Bone marrow (tissue), 2 donors: ENCODE measurements at regions not wholly inside any gene's neighbourhood (a gene's known extent, or its start where the extent isn't known, plus 50 kb on each side); places are given as distances from the start of the nearest gene placed in this dataset.
A peak's percentile ranks its signal among the peaks of the same experiment; 100 is the strongest.
"Not testable (repeated sequence)": the region's sequence is repeated elsewhere in the genome, so short reads cannot be mapped to it uniquely, and the experiment has no call there.

ENCODE experiments used
- DNase-seq, 2 donors: peaks; one replicate each; lab custom pipeline; 2025; lab: John Stamatoyannopoulos, UW

DNA sequence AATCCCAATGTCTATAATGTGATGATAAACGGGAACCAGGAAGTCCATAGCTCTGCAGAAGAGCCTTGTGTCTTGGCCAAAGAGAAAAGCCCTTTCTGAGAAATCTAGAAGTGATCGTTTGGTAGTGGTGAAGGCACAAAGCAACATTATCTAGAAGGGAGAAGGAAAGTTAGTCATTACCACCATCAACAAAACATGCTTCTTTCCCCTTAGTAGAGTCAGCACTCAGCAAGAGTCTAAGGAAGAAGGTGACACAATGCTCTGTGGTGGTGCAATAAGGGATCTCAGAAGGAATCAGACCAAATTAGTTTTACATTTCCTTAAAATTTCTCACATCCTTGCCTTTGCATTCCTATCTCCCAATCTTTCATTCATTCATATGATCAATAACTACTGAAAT is 134.4 kb upstream of the PRDX6 start:
- no peak for DNase-seq

DNA sequence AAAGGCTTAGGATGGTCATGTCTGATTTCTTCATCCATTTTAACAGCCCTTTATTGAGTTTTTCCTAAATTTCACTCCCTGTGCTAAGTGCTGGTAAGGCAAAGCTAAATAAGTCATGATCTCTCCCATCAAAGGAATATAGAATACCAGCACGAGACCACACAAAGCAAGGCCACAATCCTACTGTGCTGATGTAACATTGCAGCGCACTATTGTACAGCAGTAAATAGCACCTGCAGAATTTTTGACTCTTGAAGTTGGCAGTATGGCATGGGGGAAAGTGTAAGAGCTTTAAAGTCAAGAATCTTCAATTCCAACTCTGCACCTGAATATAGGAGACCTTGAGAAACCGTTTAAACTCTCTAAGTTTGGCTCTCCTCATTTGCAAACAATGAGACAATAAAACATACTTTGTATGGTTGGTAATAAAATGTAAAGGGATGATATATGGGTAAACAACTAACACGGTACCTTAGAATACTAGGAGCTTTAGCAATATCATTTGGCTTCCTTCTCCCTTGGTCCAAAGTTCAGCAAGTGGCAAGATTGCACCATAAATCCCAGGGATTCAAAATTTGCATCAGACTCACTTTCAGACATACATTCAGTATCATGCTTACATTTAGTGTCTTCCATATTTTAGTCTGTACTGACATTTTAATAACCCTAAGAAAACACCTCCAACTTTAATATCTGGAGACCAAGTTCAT is 132.9 kb upstream of the PRDX6 start:
- no peak for DNase-seq

DNA sequence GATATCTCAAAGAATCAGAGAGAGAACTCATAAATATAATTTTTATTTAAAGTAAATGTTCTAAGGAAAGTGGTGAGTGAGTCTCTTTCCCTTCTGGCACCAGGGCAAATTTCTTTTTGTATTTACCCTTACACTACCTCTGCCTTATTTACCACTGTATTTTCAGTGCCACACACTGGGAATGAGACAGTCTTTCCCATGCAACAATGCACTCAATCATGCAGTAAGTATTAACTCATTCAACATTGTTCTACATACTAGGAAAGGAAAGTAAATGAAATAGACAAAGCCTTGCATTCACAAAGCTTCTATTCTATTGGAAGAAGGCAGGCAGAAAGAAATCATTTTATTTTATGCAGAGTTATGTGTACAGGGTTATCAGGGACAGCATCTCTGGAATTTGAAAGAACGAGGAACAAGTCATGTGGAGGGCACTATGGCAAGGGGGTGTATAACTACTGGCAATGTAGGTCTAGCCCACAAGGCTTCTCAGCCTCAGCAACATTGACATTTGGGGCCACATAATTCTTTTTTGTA is 129.8 kb upstream of the PRDX6 start:
- DNase-seq: no peak

DNA sequence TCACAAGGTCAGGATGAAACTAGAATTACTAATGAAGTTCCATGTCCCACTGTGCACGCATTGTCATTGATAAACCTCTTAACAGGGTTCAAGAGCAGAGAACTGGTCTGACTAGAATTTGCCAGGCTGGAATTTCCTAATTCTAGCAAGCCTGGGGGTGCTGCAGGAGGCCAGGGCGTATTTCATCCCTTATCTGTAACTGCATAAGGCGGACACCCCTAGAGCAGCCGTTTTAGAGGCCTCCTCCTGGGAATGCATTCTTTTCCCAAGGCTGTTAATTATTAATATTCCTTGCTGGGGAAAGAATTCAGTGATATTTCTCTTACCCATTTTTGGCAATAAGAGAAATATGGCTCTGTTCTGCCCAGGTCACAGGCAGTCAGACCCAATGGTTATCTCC is 124.5 kb upstream of the PRDX6 start:
- DNase-seq: not testable (repeated sequence)

DNA sequence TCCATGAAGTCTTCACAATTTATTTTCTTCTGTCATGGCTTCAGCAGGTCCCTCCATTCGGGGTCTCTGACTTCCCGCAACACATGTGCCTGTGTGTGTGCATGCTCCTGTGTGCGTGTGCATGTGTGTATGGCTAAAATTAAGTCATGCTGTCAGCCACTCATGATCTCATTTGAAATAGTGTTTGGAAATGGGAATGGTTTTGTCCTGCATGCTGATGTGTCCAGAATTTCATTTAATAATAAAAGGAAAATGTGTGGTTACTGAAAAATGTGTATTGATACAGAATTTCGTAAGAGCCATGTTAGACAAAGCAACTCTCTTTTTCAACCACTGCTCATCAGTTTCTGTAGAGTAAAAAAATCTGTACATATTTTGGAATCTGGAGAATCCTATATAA is 123.8 kb upstream of the PRDX6 start:
- no peak for DNase-seq

DNA sequence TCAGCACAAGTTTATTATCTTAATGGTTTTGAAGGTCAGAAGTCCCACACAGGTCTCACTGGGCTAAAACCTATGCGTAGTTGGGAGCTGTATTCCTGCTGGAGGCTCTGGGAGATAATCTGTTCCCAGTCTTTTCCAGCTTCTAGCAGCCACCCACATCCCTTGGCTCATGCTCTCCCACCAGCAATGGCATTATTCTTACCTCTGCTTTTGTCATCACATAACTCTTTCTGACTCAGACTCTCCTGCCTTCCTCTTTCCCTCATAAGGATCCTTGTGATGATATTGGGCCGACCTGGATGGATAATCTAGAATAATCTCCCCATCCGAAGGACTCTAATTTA is 122.2 kb upstream of the PRDX6 start:
- DNase-seq: no peak

DNA sequence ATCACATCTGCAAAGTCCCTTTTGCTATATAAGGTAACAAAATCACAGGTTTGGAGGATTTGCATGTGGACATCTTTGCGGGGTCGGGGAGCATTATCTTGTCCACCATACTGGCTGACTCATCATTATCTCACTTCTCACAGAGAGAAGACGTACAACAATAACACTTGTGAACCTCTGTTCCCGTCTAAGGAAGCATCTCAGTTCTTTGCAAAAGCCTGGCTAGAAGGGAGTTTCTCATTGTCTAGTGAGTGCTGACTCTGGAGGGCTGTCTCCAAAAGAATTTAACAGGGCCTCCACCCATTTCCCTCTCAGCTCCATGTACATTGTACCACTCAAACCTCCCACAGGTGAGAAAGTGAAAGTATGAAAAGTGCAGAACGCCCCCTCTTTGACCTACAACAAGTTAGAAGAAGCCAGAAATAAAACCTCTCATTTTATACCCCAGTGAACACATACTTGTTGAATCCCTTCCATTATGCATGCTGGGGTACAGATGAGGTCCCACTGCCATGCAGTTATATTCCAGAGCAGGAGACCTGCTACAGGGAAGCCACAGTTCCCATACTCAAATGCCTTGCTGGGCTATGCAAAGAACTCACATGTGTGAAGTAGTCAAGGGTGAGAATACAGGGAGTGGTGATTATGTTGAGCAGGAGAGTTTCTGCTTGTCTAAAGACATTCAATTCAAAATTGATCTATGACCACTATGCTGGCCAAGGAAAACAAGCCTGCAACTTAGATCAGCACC is 121.7 kb upstream of the PRDX6 start:
- no peak for DNase-seq

DNA sequence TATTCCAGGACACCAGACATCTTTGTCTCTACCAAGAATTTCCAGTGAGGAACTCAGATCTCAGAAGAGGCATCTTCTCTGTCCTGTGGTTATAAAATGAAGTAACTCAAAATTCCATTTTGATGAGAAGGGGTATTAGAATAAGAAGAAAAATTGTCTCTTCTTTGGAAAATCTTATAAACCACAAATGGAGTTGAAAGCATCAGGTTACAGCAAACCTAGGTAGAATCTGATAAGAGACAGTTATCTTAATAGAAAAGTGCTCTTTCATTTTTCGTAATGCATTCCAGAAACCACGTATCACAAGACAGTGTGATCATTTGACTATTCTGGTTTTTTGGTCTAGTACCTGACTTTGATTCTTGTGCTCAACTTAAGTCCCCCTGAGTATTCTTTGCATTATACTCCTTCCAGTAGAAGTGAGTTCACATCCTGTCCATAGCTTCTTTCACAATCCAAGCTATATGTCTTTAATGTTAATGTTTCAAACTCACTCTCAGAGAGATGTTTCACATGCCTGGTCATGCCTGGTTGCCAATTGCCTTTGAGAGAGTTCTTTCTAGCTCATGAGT is 120.9 kb upstream of the PRDX6 start:
- DNase-seq: no peak

DNA sequence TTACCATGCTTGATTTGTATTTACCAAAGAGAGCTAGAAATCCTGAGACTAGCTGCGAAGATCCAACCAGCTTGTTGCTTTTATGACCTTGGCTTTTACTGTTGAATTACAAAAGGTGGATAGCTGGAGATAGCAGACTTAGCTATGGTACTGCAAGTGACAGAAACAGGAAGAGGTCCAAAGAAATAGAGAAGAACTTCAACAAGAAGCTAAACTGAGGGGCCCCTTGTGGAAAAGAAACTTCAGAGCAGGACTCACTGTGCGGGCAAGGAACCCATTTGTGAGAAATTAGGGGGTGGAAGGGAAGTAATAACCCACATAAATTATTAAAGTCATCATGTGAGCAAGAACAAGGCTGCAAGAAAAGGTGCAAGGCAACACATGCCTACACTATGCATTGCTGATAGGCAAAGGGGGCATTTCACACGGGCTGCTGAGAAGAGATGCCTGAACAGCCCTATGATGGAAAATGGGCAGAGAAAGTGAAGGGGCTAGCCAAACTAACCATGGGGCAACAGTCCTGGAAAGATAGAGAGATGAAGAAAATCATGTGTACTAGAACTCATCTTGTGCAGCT is 116.6 kb upstream of the PRDX6 start:
- peak in 1 of 2 donors; percentile 33 for DNase-seq

DNA sequence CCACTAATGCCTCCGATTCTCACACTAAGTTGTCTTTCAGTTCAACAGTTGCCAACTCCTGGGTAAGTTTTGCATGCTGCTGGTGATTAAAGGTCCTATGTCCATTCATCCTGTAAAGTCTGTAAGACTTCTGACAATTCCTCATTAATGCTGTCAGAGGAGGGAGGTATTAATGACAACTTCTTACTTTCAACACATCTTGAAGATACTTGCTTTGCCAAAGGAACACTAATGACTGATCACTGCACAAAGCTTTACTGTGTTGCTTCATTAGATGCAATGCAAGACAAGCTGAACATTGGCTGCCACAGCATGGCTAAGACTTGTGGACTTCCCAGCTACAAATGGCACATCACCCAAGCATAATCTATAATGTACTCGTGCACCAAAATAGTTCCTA is 114.6 kb upstream of the PRDX6 start:
- DNase-seq: no peak

DNA sequence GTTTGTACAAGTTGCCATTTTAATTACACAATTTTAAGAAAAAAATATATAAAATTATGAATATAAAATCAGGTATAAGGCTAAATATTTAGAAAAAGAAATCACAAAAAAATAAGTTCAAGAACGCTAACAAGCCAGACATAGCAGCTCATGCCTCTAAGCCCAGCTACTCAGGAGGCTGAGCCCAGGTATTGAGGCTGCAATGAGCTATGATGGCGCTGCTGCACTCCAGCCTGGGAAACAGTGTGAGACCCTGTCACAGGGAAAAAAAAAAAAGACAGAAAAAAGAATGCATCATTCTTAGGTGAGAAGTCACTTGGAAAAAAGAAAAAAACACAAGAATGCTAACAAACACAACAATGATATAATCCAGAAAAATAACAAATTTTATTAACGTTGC is 112.3 kb upstream of the PRDX6 start:
- DNase-seq: no peak

DNA sequence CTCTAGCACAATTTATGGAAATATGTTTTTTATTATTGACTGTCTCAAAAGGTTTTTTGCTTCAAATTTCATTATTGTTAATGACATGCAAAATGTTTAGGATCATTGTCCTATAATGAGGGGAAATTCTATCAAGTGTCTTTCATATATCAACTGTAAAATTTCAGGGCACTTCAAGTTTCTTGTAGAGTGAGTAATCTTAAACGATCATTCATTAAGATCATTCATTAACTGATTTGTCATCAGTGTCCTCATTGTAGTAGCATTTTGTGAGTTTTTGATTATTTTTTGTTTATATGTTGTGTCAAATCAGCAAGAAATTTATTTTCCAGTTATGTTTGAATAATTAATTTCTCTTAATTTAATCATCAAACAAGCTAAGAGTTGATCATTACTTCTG is 111.8 kb upstream of the PRDX6 start:
- no peak for DNase-seq

DNA sequence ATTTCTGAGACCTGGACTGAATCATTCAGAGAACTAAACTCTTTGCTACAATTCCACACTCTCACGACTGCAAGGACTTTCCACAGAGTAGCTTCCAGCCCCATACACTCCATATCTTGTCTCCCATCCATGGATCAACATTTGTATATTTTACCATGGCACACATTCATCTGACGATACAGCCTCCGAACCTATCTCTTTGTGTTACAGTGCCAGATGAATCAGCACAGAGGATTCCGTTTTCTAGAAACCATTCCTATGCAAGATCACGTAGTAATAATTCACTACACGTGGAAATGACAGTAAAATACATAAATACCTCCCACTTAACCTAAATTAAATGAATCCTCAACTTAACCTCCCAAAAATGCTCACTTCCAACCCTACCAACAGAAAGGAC is 110.0 kb upstream of the PRDX6 start:
- no peak for DNase-seq

DNA sequence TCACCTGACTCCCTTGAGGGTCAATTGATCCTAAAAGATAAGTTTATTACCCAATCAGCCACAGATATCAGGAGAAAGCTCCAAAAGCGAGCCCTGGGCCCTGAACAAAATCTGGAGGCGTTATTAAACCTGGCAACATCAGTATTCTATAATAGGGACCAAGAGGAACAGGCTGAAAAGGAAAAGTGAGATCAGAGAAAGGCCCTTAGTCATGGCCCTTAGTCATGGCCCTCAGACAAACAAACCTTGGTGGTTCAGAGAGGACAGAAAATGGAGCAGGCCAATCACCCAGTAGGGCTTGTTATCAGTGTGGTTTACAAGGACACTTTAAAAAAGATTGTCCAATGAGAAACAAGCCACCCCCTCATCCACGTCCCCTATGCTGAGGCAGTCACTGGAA is 106.5 kb upstream of the PRDX6 start:
- peak in 1 of 2 donors; percentile 19 for DNase-seq

DNA sequence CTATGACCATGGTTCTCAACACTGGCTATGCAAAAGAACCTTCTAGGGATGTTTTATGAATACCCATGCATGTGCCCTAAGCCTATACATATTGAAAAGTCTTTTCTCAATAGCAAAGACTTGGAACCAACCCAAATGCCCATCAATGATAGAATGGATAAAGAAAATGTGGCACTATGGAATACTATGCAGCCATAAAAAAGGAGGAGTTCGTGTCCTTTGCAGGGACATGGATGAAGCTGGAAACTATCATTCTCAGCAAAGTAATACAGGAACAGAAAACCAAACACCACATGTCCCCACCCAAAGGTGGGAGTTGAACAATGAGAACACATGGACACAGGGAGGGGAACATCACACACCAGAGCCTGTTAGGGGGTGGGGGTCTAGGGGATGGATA is 101.1 kb upstream of the PRDX6 start:
- DNase-seq: not testable (repeated sequence)

DNA sequence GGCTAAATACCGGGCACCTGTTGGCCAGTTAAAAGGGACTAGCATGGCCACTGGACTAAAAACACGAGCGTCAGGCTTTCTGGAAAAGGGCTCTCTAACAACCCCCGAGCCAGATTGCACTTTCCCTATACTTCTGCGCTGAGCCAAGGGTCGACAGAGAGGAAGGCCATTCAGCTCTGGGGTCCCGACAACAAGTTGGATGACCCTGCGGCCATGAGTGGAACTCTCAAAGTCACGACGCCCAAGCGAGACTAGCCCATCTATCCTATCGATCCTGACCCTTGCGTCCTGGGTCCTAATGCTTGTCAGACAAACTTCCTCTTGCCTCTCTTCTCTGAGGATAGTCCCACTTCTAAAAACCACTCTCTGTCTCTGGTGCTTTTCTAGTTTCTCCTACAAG is 99.9 kb upstream of the PRDX6 start:
- no peak for DNase-seq

DNA sequence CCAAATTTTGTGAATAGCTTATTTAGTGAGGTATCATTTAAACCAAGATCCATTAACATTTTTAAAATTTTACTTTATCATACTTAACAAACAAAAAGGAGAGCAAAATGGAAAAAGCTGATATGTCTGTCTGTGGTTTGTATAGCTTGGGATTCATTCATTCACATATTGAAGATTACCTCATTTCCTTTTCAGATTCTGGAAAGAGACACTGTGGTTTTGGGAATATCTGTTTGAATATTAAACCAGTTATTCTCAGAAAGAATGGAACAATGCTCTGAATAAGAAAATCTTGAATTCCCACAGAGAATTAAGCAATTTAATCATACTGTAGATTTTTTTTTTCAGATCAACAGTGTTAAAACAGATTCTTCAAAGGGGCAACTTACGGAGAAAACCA is 93.8 kb upstream of the PRDX6 start:
- DNase-seq: no peak

DNA sequence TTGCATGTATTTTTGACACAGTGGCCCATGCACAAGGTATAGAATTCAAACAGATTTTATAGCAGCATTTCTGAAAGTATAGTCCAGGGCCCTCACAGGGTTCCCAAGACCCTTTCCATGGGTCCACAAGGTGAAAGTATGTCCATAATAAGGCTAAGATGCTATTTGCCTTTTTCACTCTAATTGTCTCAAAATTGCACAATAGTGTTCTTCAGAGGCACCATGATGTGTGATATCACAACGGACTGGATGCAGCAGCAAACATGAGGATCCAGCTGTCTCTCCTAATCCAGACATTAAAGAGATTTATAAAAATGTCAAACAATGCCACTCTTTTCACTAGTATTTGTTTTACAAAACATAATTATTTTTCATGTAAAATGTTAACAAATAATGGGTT is 88.8 kb upstream of the PRDX6 start:
- DNase-seq: no peak

DNA sequence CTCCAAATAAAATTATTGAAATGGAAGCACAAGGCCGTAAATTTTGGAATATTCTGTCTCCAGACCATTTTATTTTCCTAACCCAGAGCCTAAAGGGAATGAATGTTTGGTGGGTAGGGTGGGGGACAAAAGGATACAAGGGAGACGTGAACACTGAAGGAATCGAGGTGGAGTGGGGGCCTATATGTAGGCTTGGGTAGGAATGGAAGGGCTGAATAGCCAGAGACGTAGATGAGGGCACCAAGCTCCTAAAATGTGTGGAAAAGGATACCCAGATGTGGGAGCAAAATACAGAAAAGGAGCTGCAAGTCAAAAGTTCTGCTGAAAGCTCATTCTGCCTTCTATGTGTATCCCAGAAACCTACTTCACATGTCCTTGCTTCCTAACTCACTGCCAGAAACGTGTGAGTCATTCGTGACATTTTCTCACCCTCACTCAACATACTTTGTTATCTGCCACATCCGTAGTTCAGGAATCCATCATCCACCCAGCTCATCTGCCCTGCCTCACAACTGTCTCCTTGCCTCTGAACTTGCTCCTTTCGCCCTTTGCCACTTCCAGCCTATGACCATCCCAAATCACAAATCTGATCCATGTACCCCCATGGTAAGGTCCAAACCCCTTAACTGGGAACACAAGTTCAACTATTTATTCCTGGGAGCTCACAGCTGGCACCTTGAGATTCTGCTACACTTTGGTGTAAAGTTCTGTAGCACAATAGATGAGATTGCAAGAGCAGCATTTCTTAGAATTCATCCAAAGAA is 84.1 kb upstream of the PRDX6 start:
- no peak for DNase-seq

DNA sequence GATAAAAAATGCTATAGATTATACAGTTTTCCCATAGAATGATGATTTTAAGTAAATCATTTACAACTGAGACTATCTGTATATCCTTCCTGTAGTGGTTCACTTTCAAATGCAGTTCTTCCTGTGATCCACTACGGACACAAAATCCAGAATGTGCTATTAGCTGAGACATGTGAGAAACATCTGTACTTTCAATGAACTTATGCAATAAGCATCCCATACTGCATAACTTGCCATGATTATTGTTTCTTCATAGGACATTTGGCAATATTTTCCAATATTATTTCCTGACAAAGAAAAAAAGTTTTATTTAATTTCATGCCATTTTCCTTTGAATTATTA is 83.5 kb upstream of the PRDX6 start:
- no peak for DNase-seq

DNA sequence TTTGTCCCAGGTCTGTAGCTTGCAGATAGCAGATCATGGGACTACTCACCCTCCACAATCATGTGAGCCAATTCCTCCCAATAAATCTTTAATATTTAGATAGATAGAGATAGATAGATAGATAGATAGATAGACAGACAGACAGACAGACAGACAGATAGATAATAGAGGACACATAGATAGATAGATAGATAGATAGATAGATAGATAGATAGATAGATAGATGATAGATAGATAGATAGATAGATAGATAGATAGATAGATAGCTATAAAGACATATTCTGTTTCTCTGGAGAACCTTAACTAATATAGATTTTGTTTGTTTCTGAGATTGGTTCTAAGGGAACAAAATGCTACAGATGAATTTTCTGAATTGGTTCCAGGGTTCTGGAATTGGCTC is 82.3 kb upstream of the PRDX6 start:
- not testable (repeated sequence) for DNase-seq

DNA sequence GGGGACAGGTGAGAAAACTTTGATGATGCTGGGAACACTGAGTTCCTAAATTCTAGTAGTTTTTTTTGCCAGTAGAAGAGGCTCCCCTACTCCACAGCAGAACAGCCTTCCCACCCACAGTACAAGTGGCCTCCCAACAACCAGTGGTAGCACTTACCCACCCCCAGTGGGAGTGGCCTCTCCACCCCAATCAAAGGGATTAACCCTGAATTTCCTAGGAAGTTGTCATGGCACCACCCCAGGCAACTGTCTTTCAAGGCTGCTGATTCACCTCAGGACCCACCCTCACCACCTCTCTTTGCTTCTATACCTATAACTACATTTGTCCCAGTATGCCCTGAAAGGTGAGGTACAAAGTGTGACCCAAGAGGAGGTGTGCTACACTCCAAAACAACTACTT is 81.4 kb upstream of the PRDX6 start:
- no peak for DNase-seq
